Ishikawa (cell line): ENCODE measurements at regions not wholly inside any gene's neighbourhood (a gene's known extent, or its start where the extent isn't known, plus 50 kb on each side); places are given as distances from the start of the nearest gene placed in this dataset.

Experiments
- EGR1 ChIP-seq: IDR thresholded peaks from 2 replicates; pipeline ENCODE4 v1.6.1; 2012
- MAX ChIP-seq: IDR thresholded peaks from 2 replicates; pipeline ENCODE4 v1.6.1; 2012

- TF ChIP-seq MAX (no peak), EGR1 (no peak)
Measured at GRCh38 chr9:28942941-28943340, 1369.7 kb upstream of the C9orf72 start.
